C4-2B (cell line): ENCODE measurements at regions not wholly inside any gene's neighbourhood (a gene's known extent, or its start where the extent isn't known, plus 50 kb on each side); places are given as distances from the start of the nearest gene placed in this dataset.

Experiments
- H3K27ac ChIP-seq: fragments of 450-650 bp; 2 replicates; pipeline ENCODE4 v1.5.1; 2017
- CTCF ChIP-seq: fragments of 450-650 bp; conservative IDR thresholded peaks from 2 replicates; pipeline ENCODE4 v1.5.1; 2017; ENCODE audit warnings: mild to moderate bottlenecking
- ZFX ChIP-seq: fragments of 450-650 bp; IDR thresholded peaks from 2 replicates; pipeline ENCODE4 v1.6.1; 2017

- TF ChIP-seq CTCF (no peak), ZFX (no peak)
- no peak overlapping the region for H3K27ac ChIP-seq
Measured at GRCh38 chr3:22506871-22507270, 696.3 kb upstream of the UBE2E2 start.

- TF ChIP-seq CTCF (no peak), ZFX (no peak)
- H3K27ac ChIP-seq = no peak overlapping the region
Measured at GRCh38 chr3:22507709-22508108, 695.4 kb upstream of the UBE2E2 start.

- no peak for TF ChIP-seq ZFX
- TF ChIP-seq CTCF = no peak
- no peak overlapping the region for H3K27ac ChIP-seq
Measured at GRCh38 chr3:22523925-22524324, 679.2 kb upstream of the UBE2E2 start.

GRCh38 chr3:22526266-22526837, 676.8 kb upstream of the UBE2E2 start:
- no peak overlapping the region for H3K27ac ChIP-seq
- TF ChIP-seq ZFX (no peak), CTCF (no peak)

- no peak overlapping the region for H3K27ac ChIP-seq
- TF ChIP-seq CTCF (no peak), ZFX (no peak)
Measured at GRCh38 chr3:22536541-22536940, 666.6 kb upstream of the UBE2E2 start.

- TF ChIP-seq ZFX (no peak), CTCF (no peak)
- no peak overlapping the region for H3K27ac ChIP-seq
Measured at GRCh38 chr3:22537560-22537959, 665.6 kb upstream of the UBE2E2 start.

- TF ChIP-seq ZFX (no peak), CTCF (no peak)
- no peak overlapping the region for H3K27ac ChIP-seq
Measured at GRCh38 chr3:22542311-22542710, 660.8 kb upstream of the UBE2E2 start.
